HepG2 (cell line): ENCODE measurements at regions not wholly inside any gene's neighbourhood (a gene's known extent, or its start where the extent isn't known, plus 50 kb on each side); places are given as distances from the start of the nearest gene placed in this dataset.

ENCODE experiments used
- ATAC-seq: fragments of 200-7000 bp; cut with Tn5 transposase; 3 replicates; pipeline ENCODE4 v1.9.1; 2020; ENCODE audit warnings: mild to moderate bottlenecking, moderate library complexity
- BruUV-seq: library from RNA; stranded (reverse); fragments of 400-500 nt; replicated peaks from 2 replicates; lab custom pipeline; 2021; lab: Mats Ljungman, UMichigan
- CTCF ChIA-PET: fragments of 300-600 bp; formaldehyde crosslinking; extraction: SDS; loops from one replicate; lab custom pipeline; 2021; ENCODE audit warnings: low total read pairs, inconsistent platforms, low intra/inter-chr PET ratio; lab: Yijun Ruan, JAX
- POLR2A ChIA-PET: fragments of 350-600 bp; sonication (Branson Sonifier 250); formaldehyde crosslinking; loops from one replicate; lab custom pipeline; 2020; ENCODE audit warnings: antibody characterized with exemption, inconsistent platforms; lab: Yijun Ruan, JAX
- DNase-seq: peaks from one replicate; pipeline ENCODE4 v3.0.0-alpha.2; 2015; ENCODE audit warnings: low spot score
- FAIRE-seq: peaks from 3 replicates; lab custom pipeline; 2011; peaks lifted over from hg19 to GRCh38; lab: Jason Lieb, UNC
- H2AFZ ChIP-seq: one replicate; pipeline ENCODE4 v1.6.1; 2011; ENCODE audit warnings: low read length, inconsistent platforms
- H3K27ac ChIP-seq: fragments of 300-600 bp; 3 replicates; pipeline ENCODE4 v1.8.0; 2011; ENCODE audit warnings: mixed run types, mild to moderate bottlenecking, mixed read lengths, low read length, inconsistent platforms; ENCODE audit not compliant: insufficient read depth; ENCODE audit errors: extremely low read length
- H3K27me3 ChIP-seq, 2 experiments: fragments of 200-600 bp in 1 of 2; 2 replicates in 1 of 2; 3 replicates in 1 of 2; pipeline versions ENCODE4 v1.6.0 to v1.8.0; 2011; ENCODE audit warnings: low read length in 2 of 2, mild to moderate bottlenecking in 2 of 2, moderate library complexity in 2 of 2, inconsistent platforms in 1 of 2; ENCODE audit not compliant: insufficient read depth in 2 of 2, control insufficient read depth in 1 of 2
- H3K36me3 ChIP-seq, 2 experiments: fragments of 200-600 bp in 1 of 2; replicated peaks in 1 of 2; 2 replicates in 1 of 2; 3 replicates in 1 of 2; pipeline versions ENCODE4 v1.5.1 to v1.8.0; 2011; ENCODE audit warnings: low read length in 2 of 2, inconsistent platforms in 1 of 2; ENCODE audit not compliant: insufficient read depth in 2 of 2, control insufficient read depth in 1 of 2
- H3K4me1 ChIP-seq: 2 replicates; pipeline ENCODE4 v1.5.1; 2012; ENCODE audit warnings: low read length, inconsistent platforms; ENCODE audit not compliant: insufficient read depth
- H3K4me2 ChIP-seq: 2 replicates; pipeline ENCODE4 v1.6.0; 2011; ENCODE audit warnings: low read depth, low read length, inconsistent platforms
- H3K4me3 ChIP-seq, 3 experiments: fragments of 200-600 bp in 1 of 3; sonication (generic), shearing (Covaris generic) in 1 of 3; replicated peaks in 1 of 3; 2 replicates each; pipeline ENCODE4 v1.5.1; 2011 to 2016; ENCODE audit warnings: low read length in 3 of 3, inconsistent platforms in 2 of 3, low read depth in 2 of 3, mild to moderate bottlenecking in 2 of 3, control low read depth in 1 of 3, mixed read lengths in 1 of 3; ENCODE audit not compliant: insufficient read depth in 1 of 3
- H3K79me2 ChIP-seq: one replicate; pipeline ENCODE4 v1.6.1; 2011; ENCODE audit warnings: low read length, inconsistent platforms; ENCODE audit not compliant: insufficient read depth
- H3K9ac ChIP-seq: 2 replicates; pipeline ENCODE4 v1.6.0; 2011; ENCODE audit warnings: mild to moderate bottlenecking, low read depth, low read length, inconsistent platforms; ENCODE audit not compliant: insufficient read depth
- H3K9me3 ChIP-seq: 2 replicates; pipeline ENCODE4 v1.5.1; 2012; ENCODE audit warnings: mild to moderate bottlenecking, low read length
- H4K20me1 ChIP-seq: 2 replicates; pipeline ENCODE4 v1.6.0; 2011; ENCODE audit warnings: inconsistent platforms, mild to moderate bottlenecking, low read length, moderate library complexity; ENCODE audit not compliant: insufficient read depth
- CAMTA2 ChIP-seq: sonication (generic); formaldehyde crosslinking; IDR thresholded peaks from 2 replicates; pipeline ENCODE4 v1.4.0; 2020; ENCODE audit warnings: mild to moderate bottlenecking, missing genetic modification reagents, borderline replicate concordance
- CHD2 ChIP-seq: IDR thresholded peaks from 2 replicates; pipeline ENCODE4 v1.6.1; 2011; ENCODE audit warnings: low read depth, low read length, improper control_type of control experiment
- GFI1 ChIP-seq: sonication (generic); formaldehyde crosslinking; IDR thresholded peaks from 2 replicates; pipeline ENCODE4 v1.5.0; 2020; ENCODE audit warnings: missing genetic modification reagents, mild to moderate bottlenecking, borderline replicate concordance
- MAZ ChIP-seq, 2 experiments: sonication (generic) in 1 of 2; formaldehyde crosslinking in 1 of 2; IDR thresholded peaks; 2 replicates each; pipeline versions ENCODE4 v1.5.0 to v1.6.1; 2012 to 2020; ENCODE audit warnings: low read depth in 2 of 2, mild to moderate bottlenecking in 2 of 2, borderline replicate concordance in 1 of 2, improper control_type of control experiment in 1 of 2, low read length in 1 of 2, missing genetic modification reagents in 1 of 2, moderate library complexity in 1 of 2
- MED1 ChIP-seq: sonication (generic); formaldehyde crosslinking; IDR thresholded peaks from 2 replicates; pipeline ENCODE4 v1.4.0; 2020; ENCODE audit warnings: missing genetic modification reagents
- MEF2D ChIP-seq: sonication (generic); formaldehyde crosslinking; IDR thresholded peaks from 2 replicates; pipeline ENCODE4 v1.5.1; 2020; ENCODE audit warnings: mild to moderate bottlenecking, missing genetic modification reagents
- POLR2G ChIP-seq: fragments of 200-400 bp; formaldehyde crosslinking; IDR thresholded peaks from 2 replicates; pipeline ENCODE4 v1.6.1; 2018; ENCODE audit warnings: mild to moderate bottlenecking, low read depth, low read length, moderate library complexity
- TFDP2 ChIP-seq: sonication (generic); formaldehyde crosslinking; IDR thresholded peaks from 2 replicates; pipeline ENCODE4 v1.4.0; 2020; ENCODE audit warnings: missing genetic modification reagents
- THAP11 ChIP-seq: IDR thresholded peaks from 2 replicates; pipeline ENCODE4 v1.6.1; 2016; ENCODE audit warnings: missing biosample characterization, missing genetic modification reagents
- THYN1 ChIP-seq: sonication (generic); formaldehyde crosslinking; IDR thresholded peaks from 2 replicates; pipeline ENCODE4 v1.8.1; 2023; ENCODE audit warnings: low read depth, mild to moderate bottlenecking, moderate library complexity, missing genetic modification reagents, borderline replicate concordance
- TMF1 ChIP-seq: sonication (generic); formaldehyde crosslinking; IDR thresholded peaks from 2 replicates; pipeline ENCODE4 v1.8.1; 2022; ENCODE audit warnings: low read depth, missing genetic modification reagents
- ZBTB20 ChIP-seq: sonication (generic); formaldehyde crosslinking; IDR thresholded peaks from 2 replicates; pipeline ENCODE4 v1.8.1; 2023; ENCODE audit warnings: missing genetic modification reagents, low read depth, mild to moderate bottlenecking, borderline replicate concordance
- ZHX1 ChIP-seq: sonication (generic); formaldehyde crosslinking; IDR thresholded peaks from 2 replicates; pipeline ENCODE4 v1.8.1; 2022; ENCODE audit warnings: low read depth, mild to moderate bottlenecking, missing genetic modification reagents
- ZNF20 ChIP-seq: sonication (generic); formaldehyde crosslinking; IDR thresholded peaks from 2 replicates; pipeline ENCODE4 v1.4.0; 2020; ENCODE audit warnings: mild to moderate bottlenecking, moderate library complexity, missing genetic modification reagents
- ZNF580 ChIP-seq: IDR thresholded peaks from 2 replicates; pipeline ENCODE4 v1.6.1; 2016; ENCODE audit warnings: low read depth, borderline replicate concordance
- ZNF589 ChIP-seq: sonication (generic); formaldehyde crosslinking; conservative IDR thresholded peaks from 2 replicates; pipeline ENCODE4 v1.8.0; 2022; ENCODE audit warnings: mild to moderate bottlenecking, moderate library complexity, missing genetic modification reagents
- ZNF788 ChIP-seq: sonication (generic); formaldehyde crosslinking; IDR thresholded peaks from 2 replicates; pipeline ENCODE4 v1.5.0; 2020; ENCODE audit warnings: mild to moderate bottlenecking, missing genetic modification reagents, borderline replicate concordance
- WGBS: methylation state at CpG from one replicate; pipeline ENCODE4 v1.1.6; 2017; ENCODE audit warnings: low lambda C conversion rate; 5-methylcytosine and 5-hydroxymethylcytosine counted together
- in situ Hi-C: cut with HindIII; loops from 2 replicates; pipeline ENCODE4 v1.10.0; 2017; ENCODE audit warnings: low pct_unique_long_range_greater_than_20kb; ENCODE audit not compliant: extremely low pct_ligation_motif_present
- intact Hi-C: fragments of 100-400 bp; cut with micrococcal nuclease; formaldehyde crosslinking; loops from one replicate; pipeline ENCODE4 v1.10.0; 2022; ENCODE audit not compliant: unreplicated experiment
- TF ChIP-seq, protein P1 (sequence below): sonication (generic); formaldehyde crosslinking; IDR thresholded peaks from 2 replicates; pipeline ENCODE4 v1.4.0; 2020; ENCODE audit warnings: missing genetic modification reagents

DNA sequence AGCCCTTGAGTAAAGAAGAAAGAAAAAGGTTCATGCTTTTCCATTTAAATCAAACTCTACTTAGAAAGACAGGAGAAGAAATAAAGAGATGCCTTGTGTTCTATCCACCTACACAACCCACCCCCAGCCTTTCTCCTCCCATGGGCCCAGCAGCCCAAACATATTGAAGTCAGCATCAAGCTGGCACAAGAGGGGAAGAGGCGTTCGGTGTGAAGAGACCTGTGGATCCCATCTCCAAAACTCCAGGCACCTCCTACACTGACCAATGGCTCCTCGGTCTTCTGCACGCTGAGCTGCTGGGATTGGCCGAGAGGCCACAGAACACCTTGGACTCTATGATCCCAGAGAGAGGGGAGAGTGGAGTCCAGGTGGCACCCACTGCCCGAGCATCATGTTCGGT is 66.0 kb upstream of the CELF2 start (continued):
- TF ChIP-seq TMF1 (CRISPR knock-in tag) (no peak), ZHX1 (CRISPR knock-in tag) (no peak), CHD2 (no peak), MEF2D (CRISPR knock-in tag) (no peak), POLR2G (no peak), THYN1 (CRISPR knock-in tag) (no peak), ZNF788 (CRISPR knock-in tag) (no peak), ZNF20 (CRISPR knock-in tag) (no peak)
- TF ChIP-seq, protein P1, sequence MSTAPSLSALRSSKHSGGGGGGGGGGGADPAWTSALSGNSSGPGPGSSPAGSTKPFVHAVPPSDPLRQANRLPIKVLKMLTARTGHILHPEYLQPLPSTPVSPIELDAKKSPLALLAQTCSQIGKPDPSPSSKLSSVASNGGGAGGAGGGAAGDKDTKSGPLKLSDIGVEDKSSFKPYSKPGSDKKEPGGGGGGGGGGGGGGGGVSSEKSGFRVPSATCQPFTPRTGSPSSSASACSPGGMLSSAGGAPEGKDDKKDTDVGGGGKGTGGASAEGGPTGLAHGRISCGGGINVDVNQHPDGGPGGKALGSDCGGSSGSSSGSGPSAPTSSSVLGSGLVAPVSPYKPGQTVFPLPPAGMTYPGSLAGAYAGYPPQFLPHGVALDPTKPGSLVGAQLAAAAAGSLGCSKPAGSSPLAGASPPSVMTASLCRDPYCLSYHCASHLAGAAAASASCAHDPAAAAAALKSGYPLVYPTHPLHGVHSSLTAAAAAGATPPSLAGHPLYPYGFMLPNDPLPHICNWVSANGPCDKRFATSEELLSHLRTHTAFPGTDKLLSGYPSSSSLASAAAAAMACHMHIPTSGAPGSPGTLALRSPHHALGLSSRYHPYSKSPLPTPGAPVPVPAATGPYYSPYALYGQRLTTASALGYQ (CRISPR knock-in tag), result no peak

DNA sequence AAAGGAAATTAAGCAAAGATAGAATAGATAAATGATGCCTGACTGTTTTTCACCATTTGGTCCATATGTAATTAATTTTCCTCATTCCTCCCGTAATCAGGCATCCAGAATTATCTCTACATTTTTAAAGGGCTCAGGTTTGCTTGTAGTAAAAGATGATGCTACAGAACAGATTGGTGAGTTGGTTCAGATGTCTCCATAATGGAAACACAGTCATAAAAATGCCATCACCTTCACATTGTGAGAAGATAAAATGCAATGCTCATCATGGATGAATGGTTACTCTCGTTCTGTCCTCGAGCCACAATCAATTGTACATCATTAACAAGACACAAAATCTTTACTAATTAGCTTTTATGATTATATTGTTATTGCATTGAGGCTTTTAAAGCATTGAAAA is 64.9 kb upstream of the CELF2 start:
- H3K27ac ChIP-seq, result no peak overlapping the region
- 7% methylated on average over 3 of the region's 3 CpGs for WGBS
- ATAC-seq (no peak), FAIRE-seq (no peak), DNase-seq (no peak)
- no peaks in the 10 kb centered on the region for H3K36me3 ChIP-seq
- H3K4me1 ChIP-seq, result no peaks in the 10 kb centered on the region
- BruUV-seq, result no TSS peak
- H2AFZ ChIP-seq, result no peak overlapping the region
- in situ Hi-C loops, result no loop called here
- H3K9ac ChIP-seq, result no peak overlapping the region
- intact Hi-C loops, result no loop called here
- ChIA-PET POLR2A (no interaction called here), CTCF (no interaction called here)
- no peaks in the 10 kb centered on the region for H3K9me3 ChIP-seq
- H3K27me3 ChIP-seq, result no peaks in the 10 kb centered on the region
- no peaks in the 10 kb centered on the region for H3K79me2 ChIP-seq
- no peak overlapping the region for H3K4me2 ChIP-seq
- no peak overlapping the region for H3K4me3 ChIP-seq
- no peaks in the 10 kb centered on the region for H4K20me1 ChIP-seq
- TF ChIP-seq ZNF580, result no peak
- TF ChIP-seq ZBTB20 (CRISPR knock-in tag), result no peak
- no peak for TF ChIP-seq TMF1 (CRISPR knock-in tag)
- no peak for TF ChIP-seq CAMTA2 (CRISPR knock-in tag)
- TF ChIP-seq MED1 (CRISPR knock-in tag), result no peak
- no peak for TF ChIP-seq TFDP2 (CRISPR knock-in tag)
- TF ChIP-seq ZNF589 (CRISPR knock-in tag), result no peak
- no peak for TF ChIP-seq MAZ (IDR thresholded peaks at IDR 0.05; ENCODE audit: borderline replicate concordance, low read depth, low read length)
- TF ChIP-seq MAZ (CRISPR knock-in tag; IDR thresholded peaks at IDR 0.05; ENCODE audit: low read depth), result no peak
- no peak for TF ChIP-seq THAP11 (CRISPR knock-in tag)
- TF ChIP-seq GFI1 (CRISPR knock-in tag), result no peak
